OCI-LY7 (cell line): ENCODE measurements at regions not wholly inside any gene's neighbourhood (a gene's known extent, or its start where the extent isn't known, plus 50 kb on each side); places are given as distances from the start of the nearest gene placed in this dataset. TPM values are rescaled to one million over a fixed set of nuclear protein-coding genes. Genes with fewer than 3 reads are reported as not detected.

ENCODE experiments used
- microRNA-seq: library from miRNA; unstranded; fragments of <30 nt; microRNA quantifications from one replicate; pipeline ENCODE4 v1.2.0, GENCODE V29; 2022; ENCODE audit warnings: borderline replicate concordance
- small RNA-seq: library from RNA; depleted of rRNA; stranded (forward); fragments of <200 nt; gene quantifications from one replicate; pipeline ENCODE3, GENCODE V24; 2014

Small RNAs in the stretch of these regions (microRNA-seq; reads per million reads assigned to microRNA genes)
- gene MIR6760 = not detected

Small RNAs in the stretch of these regions (small RNA-seq; reads per million reads assigned to genes)
- not detected for gene MIR6760
